ENCODE measurements at regions not wholly inside any gene's neighbourhood (a gene's known extent, or its start where the extent isn't known, plus 50 kb on each side); places are given as distances from the start of the nearest gene placed in this dataset.

DNA sequence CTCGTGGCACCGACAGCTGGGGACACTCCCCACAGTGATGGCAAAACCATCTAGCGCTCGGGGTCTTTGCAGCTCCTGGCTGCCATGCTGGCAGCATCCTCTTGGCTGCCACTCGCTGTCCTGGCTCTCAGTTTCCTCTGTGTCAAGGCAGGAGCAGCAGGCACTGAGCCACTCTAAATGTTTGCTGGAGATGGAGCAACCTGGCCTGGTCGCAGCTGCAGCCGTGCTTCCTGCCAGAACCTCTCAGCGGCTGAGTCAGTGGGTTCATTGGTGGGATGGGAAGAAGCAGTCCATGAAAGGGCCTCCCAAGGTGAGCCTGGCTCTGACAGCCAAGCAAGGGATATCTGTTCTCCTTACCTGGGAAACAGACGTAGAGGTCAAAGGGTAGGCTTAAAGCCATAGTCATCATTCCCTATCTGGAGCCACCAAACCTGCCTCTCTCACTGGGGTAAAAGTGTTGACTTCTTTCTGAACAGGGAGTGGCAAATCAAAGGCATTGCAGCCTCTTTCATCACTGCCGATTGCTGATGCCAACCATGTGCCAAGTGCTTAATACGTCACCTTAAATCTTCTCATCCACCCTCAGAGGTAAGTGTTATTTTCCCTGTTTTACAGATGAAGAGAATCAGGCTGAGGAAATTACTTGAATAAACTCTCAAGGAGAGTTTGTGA, 304.8 kb upstream of the ZNF462 start:
- Histone ChIP-seq H3K27me3 (ENCODE audit: control insufficient read depth in 2 of 2, insufficient read depth in 2 of 2, low read length in 2 of 2) (no peaks in the 10 kb centered on the region), H3K79me2 (ENCODE audit: control insufficient read depth, insufficient read depth, low read length) (no peaks in the 10 kb centered on the region), H4K20me1 (replicated peaks; ENCODE audit: control insufficient read depth, extremely low read depth, insufficient read depth, low read length) (no peaks in the 10 kb centered on the region), H3K9me1 (replicated peaks; ENCODE audit: control insufficient read depth, extremely low read depth, insufficient read depth, low read length) (no peaks in the 10 kb centered on the region), H3K36me3 (ENCODE audit: control insufficient read depth in 2 of 2, extremely low read depth in 1 of 2, insufficient read depth in 2 of 2, low read length in 2 of 2) (no peaks in the 10 kb centered on the region), H3K4me1 (ENCODE audit: control insufficient read depth, extremely low read depth, insufficient read depth, low read length) (no peaks in the 10 kb centered on the region), H3K27ac (ENCODE audit: insufficient read depth, low read depth, low read length) (no peak overlapping the region), H3K9ac (replicated peaks; ENCODE audit: extremely low read depth, insufficient read depth, low read length) (no peak overlapping the region), H3K4me2 (ENCODE audit: insufficient read depth, low read length) (no peak overlapping the region), H3K9me3 (replicated peaks; ENCODE audit: control insufficient read depth, insufficient read depth, low read length) (no peaks in the 10 kb centered on the region), H3K4me3 (replicated peaks in 1 of 3; ENCODE audit: insufficient read depth in 1 of 3, low read depth in 1 of 3, low read length in 3 of 3) (no peak overlapping the region), H2AFZ (ENCODE audit: low read depth, low read length) (no peak overlapping the region)
- ChIA-PET CTCF (no interaction called here), POLR2A (no interaction called here)
- TF ChIP-seq, protein P1, sequence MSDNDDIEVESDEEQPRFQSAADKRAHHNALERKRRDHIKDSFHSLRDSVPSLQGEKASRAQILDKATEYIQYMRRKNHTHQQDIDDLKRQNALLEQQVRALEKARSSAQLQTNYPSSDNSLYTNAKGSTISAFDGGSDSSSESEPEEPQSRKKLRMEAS (IDR thresholded peaks at IDR 0.05; ENCODE audit: insufficient read depth, insufficient read length) = no peak
- TF ChIP-seq POLR2AphosphoS5 (IDR thresholded peaks at IDR 0.05; ENCODE audit: insufficient read depth, low read depth, low read length) (no peak), GATA2 (IDR thresholded peaks at IDR 0.05; ENCODE audit: insufficient read depth, insufficient read length, low read depth, low read length) (no peak), EZH2 (IDR thresholded peaks at IDR 0.05; ENCODE audit: borderline replicate concordance, low read depth, low read length, severe bottlenecking) (no peak), MYC (IDR thresholded peaks at IDR 0.05; ENCODE audit: low read depth, low read length) (no peak), FOS (IDR thresholded peaks at IDR 0.05; ENCODE audit: borderline replicate concordance, insufficient read depth, low read length) (no peak), POLR2A (IDR thresholded peaks at IDR 0.05; ENCODE audit: low read depth, low read length) (no peak), JUN (IDR thresholded peaks at IDR 0.05; ENCODE audit: borderline replicate concordance, insufficient read depth, insufficient read length, low read depth) (no peak)
- TF ChIP-seq, protein P2, sequence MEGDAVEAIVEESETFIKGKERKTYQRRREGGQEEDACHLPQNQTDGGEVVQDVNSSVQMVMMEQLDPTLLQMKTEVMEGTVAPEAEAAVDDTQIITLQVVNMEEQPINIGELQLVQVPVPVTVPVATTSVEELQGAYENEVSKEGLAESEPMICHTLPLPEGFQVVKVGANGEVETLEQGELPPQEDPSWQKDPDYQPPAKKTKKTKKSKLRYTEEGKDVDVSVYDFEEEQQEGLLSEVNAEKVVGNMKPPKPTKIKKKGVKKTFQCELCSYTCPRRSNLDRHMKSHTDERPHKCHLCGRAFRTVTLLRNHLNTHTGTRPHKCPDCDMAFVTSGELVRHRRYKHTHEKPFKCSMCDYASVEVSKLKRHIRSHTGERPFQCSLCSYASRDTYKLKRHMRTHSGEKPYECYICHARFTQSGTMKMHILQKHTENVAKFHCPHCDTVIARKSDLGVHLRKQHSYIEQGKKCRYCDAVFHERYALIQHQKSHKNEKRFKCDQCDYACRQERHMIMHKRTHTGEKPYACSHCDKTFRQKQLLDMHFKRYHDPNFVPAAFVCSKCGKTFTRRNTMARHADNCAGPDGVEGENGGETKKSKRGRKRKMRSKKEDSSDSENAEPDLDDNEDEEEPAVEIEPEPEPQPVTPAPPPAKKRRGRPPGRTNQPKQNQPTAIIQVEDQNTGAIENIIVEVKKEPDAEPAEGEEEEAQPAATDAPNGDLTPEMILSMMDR (IDR thresholded peaks at IDR 0.05; ENCODE audit: extremely low read depth in 1 of 2, insufficient read depth in 1 of 2, low read depth in 1 of 2, low read length in 2 of 2) = no peak
- BruUV-seq (replicated peaks) = no TSS peak
- dilution Hi-C loops (cut with MboI; ENCODE audit: extremely low pct_ligation_motif_present, low sequenced_read_pairs) (no loop called here), intact Hi-C loops (cut with micrococcal nuclease) (no loop called here)
- DNase-seq (ENCODE audit: low read depth, low spot score) (no peak), FAIRE-seq (no peak)
